HCT116 (cell line): ENCODE measurements at regions not wholly inside any gene's neighbourhood (a gene's known extent, or its start where the extent isn't known, plus 50 kb on each side); places are given as distances from the start of the nearest gene placed in this dataset.

Experiments
- ATAC-seq: fragments of 200-7000 bp; cut with Tn5 transposase; 2 replicates; pipeline ENCODE4 v1.9.1; 2020; ENCODE audit warnings: mild to moderate bottlenecking, moderate library complexity
- BruUV-seq: library from RNA; stranded (reverse); fragments of 400-500 nt; replicated peaks from 2 replicates; lab custom pipeline; 2021; lab: Mats Ljungman, UMichigan
- CTCF ChIA-PET: fragments of 300-600 bp; sonication (Branson Sonifier 250); formaldehyde crosslinking; loops from one replicate; lab custom pipeline; 2021; ENCODE audit warnings: antibody characterized with exemption; lab: Charles Lee
- POLR2A ChIA-PET: fragments of 300-600, 350-600 bp; sonication (Branson Sonifier 250); formaldehyde crosslinking; loops from one replicate; lab custom pipeline; 2021; ENCODE audit warnings: antibody characterized with exemption; lab: Charles Lee
- RAD21 ChIA-PET, 2 experiments: fragments of 300-600 bp; sonication (Branson Sonifier 250); formaldehyde crosslinking; loops; one replicate each; lab custom pipeline; 2023; ENCODE audit warnings: low total read pairs in 2 of 2; ENCODE audit not compliant: uncharacterized antibody in 2 of 2, unreplicated experiment in 2 of 2, low non-redundant PET in 1 of 2; lab: Charles Lee
- DNase-seq: peaks from one replicate; pipeline ENCODE4 v3.0.0-alpha.2; 2010; ENCODE audit warnings: low read depth, low spot score
- H2AFZ ChIP-seq: fragments of 200-600 bp; shearing (Covaris generic), sonication (generic); 2 replicates; pipeline ENCODE4 v1.6.1; 2017; ENCODE audit warnings: low read depth, mixed run types, mixed read lengths, antibody characterized with exemption, low read length; ENCODE audit not compliant: poor library complexity, severe bottlenecking
- H3K27ac ChIP-seq: 2 replicates; pipeline ENCODE4 v1.5.1; 2012; ENCODE audit warnings: low read depth, low read length
- H3K27me3 ChIP-seq: fragments of 200-600 bp; sonication (generic); 2 replicates; pipeline ENCODE4 v1.6.1; 2016; ENCODE audit warnings: mixed run types, low read length, mixed read lengths; ENCODE audit not compliant: insufficient read depth
- H3K36me3 ChIP-seq, 2 experiments: fragments of 200-500 bp in 1 of 2; fragments of 200-600 bp in 1 of 2; sonication (Bioruptor generic) in 1 of 2; sonication (generic) in 1 of 2; 2 replicates each; pipeline versions ENCODE4 v1.5.1 to v1.6.1; 2014 to 2016; ENCODE audit warnings: low read length in 2 of 2, inconsistent platforms in 1 of 2, mixed read lengths in 1 of 2, mixed run types in 1 of 2; ENCODE audit not compliant: insufficient read depth in 2 of 2, control insufficient read depth in 1 of 2
- H3K4me1 ChIP-seq, 2 experiments: fragments of 200-600 bp in 1 of 2; sonication (generic) in 1 of 2; 2 replicates each; pipeline versions ENCODE4 v1.5.1 to v1.6.1; 2012 to 2017; ENCODE audit warnings: low read length in 2 of 2, inconsistent platforms in 1 of 2, mild to moderate bottlenecking in 1 of 2, mixed read lengths in 1 of 2, mixed run types in 1 of 2, moderate library complexity in 1 of 2; ENCODE audit not compliant: insufficient read depth in 2 of 2, control insufficient read depth in 1 of 2
- H3K4me2 ChIP-seq: fragments of 200-600 bp; sonication (generic); 2 replicates; pipeline ENCODE4 v1.6.1; 2017; ENCODE audit warnings: mixed run types, low read length, mixed read lengths
- H3K4me3 ChIP-seq, 2 experiments: fragments of 200-600 bp in 1 of 2; sonication (generic) in 1 of 2; replicated peaks in 1 of 2; 2 replicates each; pipeline ENCODE4 v1.5.1; 2011 to 2016; ENCODE audit warnings: low read length in 2 of 2, control low read depth in 1 of 2, low read depth in 1 of 2, mild to moderate bottlenecking in 1 of 2, mixed read lengths in 1 of 2, mixed run types in 1 of 2
- H3K79me2 ChIP-seq: fragments of 200-600 bp; sonication (generic); 2 replicates; pipeline ENCODE4 v1.6.1; 2017; ENCODE audit warnings: mild to moderate bottlenecking, mixed run types, low read length, moderate library complexity, mixed read lengths; ENCODE audit not compliant: insufficient read depth
- H3K9ac ChIP-seq: fragments of 200-600 bp; sonication (generic); 2 replicates; pipeline ENCODE4 v1.6.1; 2016; ENCODE audit warnings: low read length, mixed read lengths
- H3K9me2 ChIP-seq: fragments of 200-600 bp; sonication (generic), shearing (Covaris generic); 2 replicates; pipeline ENCODE4 v1.6.1; 2017; ENCODE audit warnings: mixed run types, mild to moderate bottlenecking, moderate library complexity; ENCODE audit not compliant: insufficient read depth
- H3K9me3 ChIP-seq, 2 experiments: fragments of 200-500 bp in 1 of 2; fragments of 200-600 bp in 1 of 2; sonication (Bioruptor generic) in 1 of 2; sonication (generic) in 1 of 2; 2 replicates each; pipeline ENCODE4 v1.6.1; 2014 to 2017; ENCODE audit warnings: low read length in 2 of 2, mixed read lengths in 2 of 2, inconsistent platforms in 1 of 2, low read depth in 1 of 2, mild to moderate bottlenecking in 1 of 2, mixed run types in 1 of 2, moderate library complexity in 1 of 2; ENCODE audit not compliant: control insufficient read depth in 1 of 2, insufficient read depth in 1 of 2
- H4K20me1 ChIP-seq: fragments of 200-600 bp; sonication (generic), shearing (Covaris generic); 2 replicates; pipeline ENCODE4 v1.6.1; 2017; ENCODE audit warnings: mixed run types, mild to moderate bottlenecking, moderate library complexity; ENCODE audit not compliant: insufficient read depth
- CEBPB ChIP-seq: IDR thresholded peaks from 2 replicates; pipeline ENCODE4 v1.6.1; 2012; ENCODE audit warnings: low read depth
- EGR1 ChIP-seq: IDR thresholded peaks from 2 replicates; pipeline ENCODE4 v1.6.1; 2012; ENCODE audit warnings: low read depth
- EZH2phosphoT487 ChIP-seq: fragments of 200-600 bp; IDR thresholded peaks from 2 replicates; pipeline ENCODE4 v1.6.1; 2018; ENCODE audit warnings: antibody characterized with exemption, borderline replicate concordance
- FOSL1 ChIP-seq: IDR thresholded peaks from 2 replicates; pipeline ENCODE4 v1.6.1; 2012; ENCODE audit warnings: low read depth
- JUND ChIP-seq: IDR thresholded peaks from 2 replicates; pipeline ENCODE4 v1.6.1; 2012
- POLR2A ChIP-seq: IDR thresholded peaks from 2 replicates; pipeline ENCODE4 v1.7.0; 2011; ENCODE audit warnings: borderline replicate concordance; ENCODE audit not compliant: insufficient read depth, insufficient read length; ENCODE audit errors: extremely low read depth
- RAD21 ChIP-seq: IDR thresholded peaks from 2 replicates; pipeline ENCODE4 v1.6.1; 2012; ENCODE audit warnings: low read depth, mild to moderate bottlenecking
- SRF ChIP-seq: IDR thresholded peaks from 2 replicates; pipeline ENCODE4 v1.6.1; 2012; ENCODE audit warnings: low read depth
- TCF7L2 ChIP-seq: IDR thresholded peaks from 2 replicates; pipeline ENCODE4 v1.7.0; 2011; ENCODE audit warnings: borderline replicate concordance, inconsistent platforms; ENCODE audit not compliant: insufficient read depth, insufficient read length; ENCODE audit errors: extremely low read depth
- YY1 ChIP-seq: IDR thresholded peaks from 2 replicates; pipeline ENCODE4 v1.6.1; 2011; ENCODE audit warnings: low read length, low read depth, moderate library complexity, mild to moderate bottlenecking; ENCODE audit not compliant: insufficient replicate concordance; ENCODE audit errors: extremely low read depth
- ZFX ChIP-seq: fragments of 450-650 bp; IDR thresholded peaks from 2 replicates; pipeline ENCODE4 v1.6.1; 2017
- ZNF274 ChIP-seq: fragments of 200-500 bp; sonication (Bioruptor generic); IDR thresholded peaks from 2 replicates; pipeline ENCODE4 v1.6.1; 2014; ENCODE audit warnings: mild to moderate bottlenecking, low read depth, low read length, inconsistent platforms
- intact Hi-C: fragments of 100-400 bp; cut with micrococcal nuclease; formaldehyde crosslinking; loops from 2 replicates; pipeline ENCODE4 v1.10.0; 2022

DNA sequence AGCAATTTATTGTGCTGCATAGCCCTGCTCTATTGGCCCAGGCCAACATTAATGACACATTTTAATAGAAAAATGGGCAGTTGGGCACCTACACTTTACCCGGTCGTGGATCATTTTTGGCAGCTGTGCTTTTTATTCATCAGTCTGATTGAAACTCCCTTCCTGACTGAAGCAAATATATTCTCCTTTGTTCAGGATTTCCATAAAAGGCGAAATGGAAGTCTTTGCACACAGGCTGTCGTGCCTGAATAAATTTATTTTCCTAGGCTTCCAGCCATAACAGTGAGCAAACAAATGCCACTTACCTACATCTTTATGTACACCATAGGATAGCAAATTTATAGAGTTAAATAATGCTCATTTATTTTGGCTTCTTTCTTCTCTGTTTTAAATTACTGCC lies 480.7 kb upstream of the DCN start:
- no peaks in the 10 kb centered on the region for H3K79me2 ChIP-seq
- CTCF ChIA-PET, result no interaction called here
- H3K9me3 ChIP-seq, result no peaks in the 10 kb centered on the region
- intact Hi-C loops, result no loop called here
- no peaks in the 10 kb centered on the region for H3K4me1 ChIP-seq
- no peak for ATAC-seq
- H3K4me3 ChIP-seq, result no peak overlapping the region
- RAD21 ChIA-PET, result no interaction called here
- no peaks in the 10 kb centered on the region for H3K27me3 ChIP-seq
- 0 out of 2 replicates have a peak, but pooled peaks cover 5% of the 10 kb centered on the region for H3K9me2 ChIP-seq
- no peak overlapping the region for H3K9ac ChIP-seq
- TF ChIP-seq CEBPB, result no peak
- POLR2A ChIA-PET, result no interaction called here
- no TSS peak for BruUV-seq
- no peak overlapping the region for H3K27ac ChIP-seq
- H4K20me1 ChIP-seq, result no peaks in the 10 kb centered on the region
- DNase-seq, result no peak
- no peak overlapping the region for H3K4me2 ChIP-seq
- no peaks in the 10 kb centered on the region for H3K36me3 ChIP-seq
- no peak overlapping the region for H2AFZ ChIP-seq

- no TSS peak for BruUV-seq
- Histone ChIP-seq H3K4me2 (no peak overlapping the region), H3K4me3 (no peak overlapping the region), H3K36me3 (no peaks in the 10 kb centered on the region), H2AFZ (no peak overlapping the region), H4K20me1 (no peaks in the 10 kb centered on the region), H3K27me3 (no peaks in the 10 kb centered on the region), H3K9me3 (no peaks in the 10 kb centered on the region), H3K79me2 (no peaks in the 10 kb centered on the region), H3K9me2 (0 out of 2 replicates have a peak, but pooled peaks cover 5% of the 10 kb centered on the region), H3K4me1 (no peaks in the 10 kb centered on the region), H3K27ac (no peak overlapping the region), H3K9ac (no peak overlapping the region)
- ChIA-PET POLR2A (no interaction called here), RAD21 (no interaction called here), CTCF (no interaction called here)
- DNase-seq (no peak), ATAC-seq (no peak)
- intact Hi-C loops, result no loop called here
- TF ChIP-seq FOSL1 (no peak), POLR2A (no peak), RAD21 (no peak)
These were observed 479.4 kb upstream of the DCN start for GRCh38 chr12:91662021-91662420.

DNA sequence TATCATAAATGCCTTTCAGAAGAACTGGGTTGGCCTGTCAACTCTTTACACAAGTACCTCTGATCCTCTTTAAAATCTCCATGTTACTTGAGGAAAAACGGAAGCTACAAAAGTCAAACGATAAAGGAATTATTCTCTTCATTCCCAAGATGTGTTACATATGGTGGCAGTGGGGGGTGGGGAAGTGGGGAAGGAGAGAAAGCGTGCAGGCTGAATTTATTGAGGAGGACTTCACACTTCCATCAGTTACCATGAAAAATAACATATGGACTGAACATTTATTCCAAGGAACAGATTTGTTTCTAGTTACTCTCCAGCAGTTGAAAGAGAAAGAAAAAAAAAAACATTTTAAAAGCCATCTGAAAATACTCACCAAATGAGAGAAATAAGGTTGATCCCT lies 474.4 kb upstream of the DCN start:
- POLR2A ChIA-PET, result no interaction called here
- ATAC-seq (no peak), DNase-seq (no peak)
- Histone ChIP-seq H3K9me2 (0 out of 2 replicates have a peak, but pooled peaks cover 3% of the 10 kb centered on the region), H3K27me3 (no peaks in the 10 kb centered on the region), H3K9ac (no peak overlapping the region), H3K4me2 (no peak overlapping the region), H3K9me3 (no peaks in the 10 kb centered on the region), H3K4me3 (no peak overlapping the region), H3K27ac (no peak overlapping the region), H4K20me1 (no peaks in the 10 kb centered on the region), H2AFZ (no peak overlapping the region), H3K79me2 (no peaks in the 10 kb centered on the region), H3K4me1 (no peaks in the 10 kb centered on the region), H3K36me3 (no peaks in the 10 kb centered on the region)
- RAD21 ChIA-PET, result no interaction called here
- no TSS peak for BruUV-seq
- CTCF ChIA-PET, result no interaction called here
- intact Hi-C loops, result no loop called here
- no peak for TF ChIP-seq FOSL1
- TF ChIP-seq ZNF274, result no peak
- no peak for TF ChIP-seq ZFX
- TF ChIP-seq YY1, result no peak
- no peak for TF ChIP-seq EGR1
- TF ChIP-seq RAD21, result no peak
- TF ChIP-seq TCF7L2, result no peak
- no peak for TF ChIP-seq JUND
- no peak for TF ChIP-seq SRF
- no peak for TF ChIP-seq CEBPB
- no peak for TF ChIP-seq EZH2phosphoT487
- no peak for TF ChIP-seq POLR2A
